ENCODE measurements at regions not wholly inside any gene's neighbourhood (a gene's known extent, or its start where the extent isn't known, plus 50 kb on each side); places are given as distances from the start of the nearest gene placed in this dataset.
"Not testable (repeated sequence)": the region's sequence is repeated elsewhere in the genome, so short reads cannot be mapped to it uniquely, and the experiment has no call there.

GRCh38 chrX:25860322-25860721, 277.8 kb upstream of the MAGEB18 start:
- TF ChIP-seq, protein P1, sequence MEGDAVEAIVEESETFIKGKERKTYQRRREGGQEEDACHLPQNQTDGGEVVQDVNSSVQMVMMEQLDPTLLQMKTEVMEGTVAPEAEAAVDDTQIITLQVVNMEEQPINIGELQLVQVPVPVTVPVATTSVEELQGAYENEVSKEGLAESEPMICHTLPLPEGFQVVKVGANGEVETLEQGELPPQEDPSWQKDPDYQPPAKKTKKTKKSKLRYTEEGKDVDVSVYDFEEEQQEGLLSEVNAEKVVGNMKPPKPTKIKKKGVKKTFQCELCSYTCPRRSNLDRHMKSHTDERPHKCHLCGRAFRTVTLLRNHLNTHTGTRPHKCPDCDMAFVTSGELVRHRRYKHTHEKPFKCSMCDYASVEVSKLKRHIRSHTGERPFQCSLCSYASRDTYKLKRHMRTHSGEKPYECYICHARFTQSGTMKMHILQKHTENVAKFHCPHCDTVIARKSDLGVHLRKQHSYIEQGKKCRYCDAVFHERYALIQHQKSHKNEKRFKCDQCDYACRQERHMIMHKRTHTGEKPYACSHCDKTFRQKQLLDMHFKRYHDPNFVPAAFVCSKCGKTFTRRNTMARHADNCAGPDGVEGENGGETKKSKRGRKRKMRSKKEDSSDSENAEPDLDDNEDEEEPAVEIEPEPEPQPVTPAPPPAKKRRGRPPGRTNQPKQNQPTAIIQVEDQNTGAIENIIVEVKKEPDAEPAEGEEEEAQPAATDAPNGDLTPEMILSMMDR (IDR thresholded peaks at IDR 0.05), result no peak
- ATAC-seq (ENCODE audit: low FRiP score), result no peak
- DNase-seq (ENCODE audit: low spot score), result no peak

DNA sequence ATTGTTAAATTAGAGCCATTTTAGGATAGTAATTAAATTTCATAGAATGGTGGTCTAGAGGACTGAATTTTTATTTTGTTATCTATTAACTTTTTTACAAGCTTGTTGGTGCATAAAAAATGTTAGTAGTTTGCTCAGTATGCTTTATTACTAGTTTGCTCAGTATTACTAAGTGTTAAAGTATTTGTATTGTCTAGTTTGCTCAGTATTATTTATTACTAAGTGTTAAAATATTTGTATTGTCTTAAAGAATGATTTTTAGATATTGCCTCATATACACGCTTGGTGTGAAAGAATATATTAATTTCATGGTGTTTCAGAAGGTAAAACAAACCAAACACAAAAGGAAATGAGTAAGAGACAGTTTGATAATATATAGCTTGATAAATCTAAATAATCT, 268.4 kb upstream of the MAGEB18 start:
- DNase-seq (ENCODE audit: low spot score) (no peak), ATAC-seq (ENCODE audit: low FRiP score) (no peak)
- TF ChIP-seq, protein P1 (IDR thresholded peaks at IDR 0.05), result no peak

- no peak for ATAC-seq (ENCODE audit: low FRiP score)
- no peak for DNase-seq (ENCODE audit: low spot score)
- TF ChIP-seq, protein P1 (IDR thresholded peaks at IDR 0.05), result no peak
Observed at GRCh38 chrX:25872786-25873185, 265.4 kb upstream of the MAGEB18 start.

GRCh38 chrX:25873196-25873595, 264.9 kb upstream of the MAGEB18 start:
- TF ChIP-seq, protein P1 (IDR thresholded peaks at IDR 0.05), result no peak
- DNase-seq (ENCODE audit: low spot score) (no peak), ATAC-seq (ENCODE audit: low FRiP score) (no peak)

DNA sequence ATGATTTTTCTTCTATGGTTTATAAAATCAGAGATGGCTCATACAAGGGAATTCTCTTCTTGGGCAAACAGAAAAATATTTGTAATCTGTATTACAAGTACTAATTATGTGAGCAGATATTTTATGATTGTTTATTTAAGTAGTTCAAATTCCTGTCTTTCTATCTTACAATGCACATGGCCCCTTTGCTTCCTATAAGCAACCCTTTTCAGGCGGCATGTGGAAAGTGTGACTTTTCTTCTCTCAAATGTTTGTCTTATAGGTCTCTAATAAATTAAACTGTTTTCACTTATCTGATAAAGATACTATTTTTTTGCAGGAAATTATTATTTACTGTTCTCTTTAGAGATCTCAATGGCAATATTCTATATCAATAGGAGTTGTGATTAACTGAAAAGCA, 259.3 kb upstream of the MAGEB18 start:
- TF ChIP-seq, protein P1 (IDR thresholded peaks at IDR 0.05), result no peak
- DNase-seq (ENCODE audit: low spot score), result no peak
- no peak for ATAC-seq (ENCODE audit: low FRiP score)

DNA sequence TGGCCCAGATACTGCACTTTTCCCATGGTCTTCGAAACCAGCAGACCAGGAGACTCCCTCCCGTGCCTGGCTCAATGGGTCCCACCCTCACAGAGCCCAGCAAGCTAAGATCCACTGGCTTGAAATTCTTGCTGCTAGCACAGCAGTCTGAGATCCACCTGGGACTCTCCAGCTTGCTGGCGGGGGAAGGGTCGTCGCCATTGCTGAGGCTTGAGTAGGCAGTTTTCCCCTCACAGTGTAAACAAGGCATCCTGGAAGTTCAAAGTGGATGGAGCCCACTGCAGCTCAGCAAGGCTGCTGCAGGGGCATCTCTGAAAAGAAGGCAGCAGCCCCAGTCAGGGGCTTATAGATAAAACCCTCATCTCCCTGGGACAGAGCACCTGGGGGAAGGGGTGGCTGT, 255.6 kb upstream of the MAGEB18 start:
- ATAC-seq (ENCODE audit: low FRiP score); DNase-seq (ENCODE audit: low spot score): not testable (repeated sequence)

DNA sequence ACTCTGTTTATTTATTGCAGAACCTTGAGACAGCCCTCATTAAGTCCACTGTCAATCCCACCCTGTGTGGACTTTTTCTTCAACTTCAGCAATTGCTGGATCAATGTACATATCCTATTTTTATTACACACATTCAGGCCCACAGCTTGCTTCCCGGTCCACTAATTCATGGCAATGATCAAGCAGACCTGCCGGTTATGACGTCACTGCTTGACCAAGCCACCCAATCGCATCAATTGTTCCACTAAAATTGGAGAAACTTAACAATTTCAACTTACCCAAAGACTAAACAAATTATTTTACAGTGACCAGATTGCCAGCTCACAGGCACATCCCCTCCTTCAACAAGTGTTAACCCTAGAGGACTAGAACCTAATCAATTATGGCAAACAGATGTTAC, 240.4 kb upstream of the MAGEB18 start:
- ATAC-seq (ENCODE audit: low FRiP score) (no peak), DNase-seq (ENCODE audit: low spot score) (no peak)
- TF ChIP-seq, protein P1 (IDR thresholded peaks at IDR 0.05), result no peak

DNA sequence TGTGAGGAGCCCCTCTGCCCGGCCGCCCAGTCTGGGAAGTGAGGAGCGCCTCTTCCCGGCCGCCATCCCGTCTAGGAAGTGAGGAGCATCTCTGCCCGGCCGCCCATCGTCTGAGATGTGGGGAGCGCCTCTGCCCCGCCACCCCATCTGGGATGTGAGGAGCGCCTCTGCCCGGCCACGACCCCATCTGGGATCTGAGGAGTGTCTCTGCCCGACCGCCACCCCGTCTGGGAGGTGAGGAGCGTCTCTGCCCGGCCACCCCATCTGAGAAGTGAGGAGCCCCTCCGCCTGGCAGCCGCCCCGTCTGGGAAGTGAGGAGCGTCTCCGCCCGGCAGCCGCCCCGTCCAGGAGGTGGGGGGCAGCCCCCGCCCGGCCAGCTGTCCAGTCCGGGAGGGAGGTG, 232.4 kb upstream of the MAGEB18 start:
- not testable (repeated sequence) for ATAC-seq (ENCODE audit: low FRiP score); DNase-seq (ENCODE audit: low spot score)

Data from omental fat pad (tissue), 3 donors.